HG03378 (cell line): ENCODE measurements at regions not wholly inside any gene's neighbourhood (a gene's known extent, or its start where the extent isn't known, plus 50 kb on each side); places are given as distances from the start of the nearest gene placed in this dataset.
"Not testable (repeated sequence)": the region's sequence is repeated elsewhere in the genome, so short reads cannot be mapped to it uniquely, and the experiment has no call there.

Experiments used
- ATAC-seq: cut with Tn5 transposase; IDR thresholded peaks from one replicate; pipeline ENCODE4 v1.9.1; 2021; ENCODE audit warnings: mild to moderate bottlenecking, moderate library complexity; ENCODE audit not compliant: unreplicated experiment

GRCh38 chr1:224791362-224791941, 138.0 kb upstream of the DNAH14 start:
- ATAC-seq, result no peak

GRCh38 chr1:224795591-224795990, 133.9 kb upstream of the DNAH14 start:
- ATAC-seq, result no peak

GRCh38 chr1:224799083-224799482, 130.4 kb upstream of the DNAH14 start:
- no peak for ATAC-seq

- ATAC-seq, result no peak
Measured at GRCh38 chr1:224800486-224801119, 128.9 kb upstream of the DNAH14 start.

GRCh38 chr1:224801844-224802490, 127.5 kb upstream of the DNAH14 start:
- no peak for ATAC-seq

- no peak for ATAC-seq
Measured at GRCh38 chr1:224802617-224803016, 126.9 kb upstream of the DNAH14 start.

GRCh38 chr1:224804220-224804619, 125.3 kb upstream of the DNAH14 start:
- ATAC-seq, result no peak

GRCh38 chr1:224805889-224806288, 123.6 kb upstream of the DNAH14 start:
- ATAC-seq, result no peak

GRCh38 chr1:224809137-224809536, 120.3 kb upstream of the DNAH14 start:
- ATAC-seq, result no peak

GRCh38 chr1:224809613-224810012, 119.9 kb upstream of the DNAH14 start:
- ATAC-seq, result no peak

- ATAC-seq, result no peak
Measured at GRCh38 chr1:224811564-224811963, 117.9 kb upstream of the DNAH14 start.

- peak; percentile 29 for ATAC-seq
Measured at GRCh38 chr1:224815647-224816046, 113.8 kb upstream of the DNAH14 start.

GRCh38 chr1:224816062-224816461, 113.4 kb upstream of the DNAH14 start:
- peak; percentile 58 for ATAC-seq

- ATAC-seq, result no peak
Measured at GRCh38 chr1:224817382-224817781, 112.1 kb upstream of the DNAH14 start.

GRCh38 chr1:224819861-224820260, 109.6 kb upstream of the DNAH14 start:
- ATAC-seq, result no peak

- ATAC-seq, result no peak
Measured at GRCh38 chr1:224820341-224820740, 109.1 kb upstream of the DNAH14 start.

- not testable (repeated sequence) for ATAC-seq
Measured at GRCh38 chr1:224821751-224822150, 107.7 kb upstream of the DNAH14 start.

- no peak for ATAC-seq
Measured at GRCh38 chr1:224825525-224826000, 103.9 kb upstream of the DNAH14 start.

- ATAC-seq, result no peak
Measured at GRCh38 chr1:224828691-224829090, 100.8 kb upstream of the DNAH14 start.

GRCh38 chr1:224831501-224831900, 98.0 kb upstream of the DNAH14 start:
- ATAC-seq, result no peak

- ATAC-seq, result not testable (repeated sequence)
Measured at GRCh38 chr1:224839648-224840300, 89.7 kb upstream of the DNAH14 start.

GRCh38 chr1:224841803-224842202, 87.7 kb upstream of the DNAH14 start:
- not testable (repeated sequence) for ATAC-seq
